ENCODE measurements at regions not wholly inside any gene's neighbourhood (a gene's known extent, or its start where the extent isn't known, plus 50 kb on each side); places are given as distances from the start of the nearest gene placed in this dataset.

DNA sequence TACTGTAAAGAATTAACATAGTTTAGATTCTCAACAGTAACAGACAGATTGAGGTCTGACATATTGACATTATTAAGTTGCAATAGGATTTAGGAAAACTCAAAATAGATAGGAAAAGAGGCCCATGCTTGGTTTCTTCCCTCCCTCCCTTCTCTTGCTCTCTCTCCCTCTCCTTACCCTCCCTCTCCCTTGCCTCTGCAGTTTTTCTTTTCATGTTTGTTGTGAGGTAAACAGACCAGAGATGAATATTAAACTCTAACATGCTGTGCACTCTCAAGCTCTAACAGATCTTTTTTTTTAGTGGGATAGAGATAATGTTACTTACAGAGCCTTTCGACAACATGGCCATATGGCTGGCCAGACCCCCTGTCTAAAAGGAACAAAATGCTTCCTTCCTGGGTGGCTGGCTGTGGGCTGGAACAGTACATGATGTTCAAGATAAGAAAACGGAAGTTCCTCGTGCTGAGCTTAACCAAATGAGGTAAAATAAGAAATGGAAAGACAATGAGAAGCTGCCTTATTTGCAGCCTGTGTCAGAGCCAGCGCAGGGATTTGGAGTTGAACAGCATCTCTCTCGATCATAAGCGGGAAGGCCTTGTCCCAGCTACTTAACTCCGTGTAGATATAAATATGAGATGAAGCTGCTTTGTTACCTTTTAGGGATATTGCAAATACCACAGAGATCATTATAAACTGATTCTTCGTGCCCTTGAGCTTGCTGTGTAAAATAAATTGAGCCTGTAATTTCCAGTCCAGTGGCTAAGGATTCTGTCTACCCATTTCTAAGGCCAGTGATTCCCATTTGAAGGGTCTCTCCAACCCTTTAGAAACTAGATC, 391.9 kb upstream of the NPVF start:
- H3K4me1 Mint-ChIP-seq, result peaks cover 23% of the 10 kb centered on the region
- no peaks in the 10 kb centered on the region for H3K36me3 Mint-ChIP-seq
- no peaks in the 10 kb centered on the region for H3K27me3 Mint-ChIP-seq (ENCODE audit: low read depth)
- DNase-seq (ENCODE audit: low spot score in 2 of 2, unreplicated experiment in 2 of 2), result no peak
- no peak overlapping the region for H3K4me3 Mint-ChIP-seq
- H3K9me3 Mint-ChIP-seq, result no peaks in the 10 kb centered on the region
- H3K27ac Mint-ChIP-seq, result peak overlapping the region; percentile 57
- no peak for TF ChIP-seq CTCF (IDR thresholded peaks at IDR 0.05; ENCODE audit: unreplicated experiment)

- H3K36me3 Mint-ChIP-seq, result no peaks in the 10 kb centered on the region
- H3K4me3 Mint-ChIP-seq, result no peak overlapping the region
- TF ChIP-seq CTCF (IDR thresholded peaks at IDR 0.05; ENCODE audit: unreplicated experiment), result no peak
- H3K9me3 Mint-ChIP-seq, result no peaks in the 10 kb centered on the region
- H3K27ac Mint-ChIP-seq, result no peak overlapping the region
- H3K27me3 Mint-ChIP-seq (ENCODE audit: low read depth), result no peaks in the 10 kb centered on the region
- H3K4me1 Mint-ChIP-seq, result peaks cover 31% of the 10 kb centered on the region
- DNase-seq (ENCODE audit: low spot score in 2 of 2, unreplicated experiment in 2 of 2), result no peak
These were observed 393.7 kb upstream of the NPVF start for GRCh38 chr7:25621993-25622392.

DNA sequence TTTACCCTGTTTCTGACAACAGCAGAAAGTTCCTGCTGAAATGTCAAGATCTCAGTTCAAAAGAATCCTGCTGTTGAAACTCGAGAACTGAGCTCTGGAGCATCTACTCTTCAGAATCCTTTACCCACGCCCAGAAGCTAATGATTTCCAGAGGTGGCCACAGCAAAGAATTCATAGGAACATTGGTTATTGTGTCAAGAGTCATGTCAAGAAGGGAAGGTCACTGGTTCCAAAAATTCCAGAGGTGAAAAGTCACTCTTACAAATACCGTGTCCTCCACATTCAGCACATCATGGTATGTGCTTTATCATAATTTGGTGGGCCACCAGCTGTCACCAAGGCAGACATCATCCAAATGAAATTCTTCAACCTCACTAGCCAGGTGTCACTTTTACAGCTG, 394.4 kb upstream of the NPVF start:
- no peaks in the 10 kb centered on the region for H3K27me3 Mint-ChIP-seq (ENCODE audit: low read depth)
- TF ChIP-seq CTCF (IDR thresholded peaks at IDR 0.05; ENCODE audit: unreplicated experiment), result no peak
- no peak for DNase-seq (ENCODE audit: low spot score in 2 of 2, unreplicated experiment in 2 of 2)
- H3K4me3 Mint-ChIP-seq, result no peak overlapping the region
- H3K27ac Mint-ChIP-seq, result no peak overlapping the region
- H3K9me3 Mint-ChIP-seq, result no peaks in the 10 kb centered on the region
- no peaks in the 10 kb centered on the region for H3K36me3 Mint-ChIP-seq
- peaks cover 26% of the 10 kb centered on the region for H3K4me1 Mint-ChIP-seq

- TF ChIP-seq CTCF (IDR thresholded peaks at IDR 0.05; ENCODE audit: unreplicated experiment), result no peak
- peaks cover 26% of the 10 kb centered on the region for H3K4me1 Mint-ChIP-seq
- H3K27me3 Mint-ChIP-seq (ENCODE audit: low read depth), result no peaks in the 10 kb centered on the region
- no peaks in the 10 kb centered on the region for H3K36me3 Mint-ChIP-seq
- no peaks in the 10 kb centered on the region for H3K9me3 Mint-ChIP-seq
- DNase-seq (ENCODE audit: low spot score in 2 of 2, unreplicated experiment in 2 of 2), result no peak
- H3K27ac Mint-ChIP-seq, result no peak overlapping the region
- no peak overlapping the region for H3K4me3 Mint-ChIP-seq
These were observed 395.8 kb upstream of the NPVF start for GRCh38 chr7:25624051-25624450.

- no peak for DNase-seq (ENCODE audit: low spot score in 2 of 2, unreplicated experiment in 2 of 2)
- no peak for TF ChIP-seq CTCF (IDR thresholded peaks at IDR 0.05; ENCODE audit: unreplicated experiment)
- H3K27me3 Mint-ChIP-seq (ENCODE audit: low read depth), result no peaks in the 10 kb centered on the region
- no peak overlapping the region for H3K4me3 Mint-ChIP-seq
- no peaks in the 10 kb centered on the region for H3K9me3 Mint-ChIP-seq
- H3K36me3 Mint-ChIP-seq, result no peaks in the 10 kb centered on the region
- H3K27ac Mint-ChIP-seq, result peak overlapping the region; percentile 50
- H3K4me1 Mint-ChIP-seq, result peaks cover 23% of the 10 kb centered on the region
These were observed 396.5 kb upstream of the NPVF start for GRCh38 chr7:25624833-25625232.

All from mesothelial cell of epicardium (in vitro differentiated cells).